Mesenchymal stem cell (in vitro differentiated cells and primary cell): ENCODE measurements at regions not wholly inside any gene's neighbourhood (a gene's known extent, or its start where the extent isn't known, plus 50 kb on each side); places are given as distances from the start of the nearest gene placed in this dataset.

Experiments used
- DNase-seq: peaks from one replicate; pipeline ENCODE4 v3.0.0-alpha.2; 2013
- H2AFZ ChIP-seq: one replicate; pipeline ENCODE4 v1.6.1; 2013; ENCODE audit warnings: low read depth, mild to moderate bottlenecking, control low read depth, inconsistent platforms, low read length, moderate library complexity
- H2AK5ac ChIP-seq: 2 replicates; pipeline ENCODE4 v1.6.1; 2013; ENCODE audit warnings: low read length, moderate library complexity, mild to moderate bottlenecking, inconsistent platforms; ENCODE audit not compliant: severe bottlenecking
- H2BK120ac ChIP-seq: one replicate; pipeline ENCODE4 v1.6.1; 2013; ENCODE audit warnings: low read depth, mild to moderate bottlenecking, inconsistent platforms, low read length, moderate library complexity
- H2BK12ac ChIP-seq, 2 experiments: one replicate each; pipeline ENCODE4 v1.6.1; 2013; ENCODE audit warnings: inconsistent platforms in 2 of 2, low read length in 2 of 2, mild to moderate bottlenecking in 2 of 2, moderate library complexity in 2 of 2, control low read depth in 1 of 2
- H2BK15ac ChIP-seq: one replicate; pipeline ENCODE4 v1.6.1; 2013; ENCODE audit warnings: mild to moderate bottlenecking, low read depth, inconsistent platforms; ENCODE audit not compliant: poor library complexity, severe bottlenecking
- H2BK5ac ChIP-seq: 2 replicates; pipeline ENCODE4 v1.6.1; 2013; ENCODE audit warnings: low read depth, mild to moderate bottlenecking, low read length, control low read depth, inconsistent platforms; ENCODE audit not compliant: poor library complexity, severe bottlenecking
- H3K14ac ChIP-seq, 2 experiments: one replicate each; pipeline ENCODE4 v1.6.1; 2013; ENCODE audit warnings: inconsistent platforms in 2 of 2, low read length in 2 of 2, control low read depth in 1 of 2, mild to moderate bottlenecking in 1 of 2, moderate library complexity in 1 of 2
- H3K18ac ChIP-seq, 2 experiments: one replicate each; pipeline ENCODE4 v1.6.1; 2013; ENCODE audit warnings: inconsistent platforms in 2 of 2, low read length in 2 of 2, control low read depth in 1 of 2, low read depth in 1 of 2, mild to moderate bottlenecking in 1 of 2
- H3K23ac ChIP-seq, 2 experiments: one replicate each; pipeline ENCODE4 v1.6.1; 2013; ENCODE audit warnings: inconsistent platforms in 2 of 2, low read length in 2 of 2, mild to moderate bottlenecking in 2 of 2, moderate library complexity in 2 of 2, control low read depth in 1 of 2
- H3K27ac ChIP-seq: 2 replicates; pipeline ENCODE4 v1.5.1; 2013; ENCODE audit warnings: mild to moderate bottlenecking, moderate library complexity, low read length, control low read depth, inconsistent platforms; ENCODE audit not compliant: poor library complexity, severe bottlenecking
- H3K27me3 ChIP-seq, 2 experiments: 2 replicates each; pipeline versions ENCODE4 v1.6.1 to v1.7.0; 2013; ENCODE audit warnings: low read length in 2 of 2, mild to moderate bottlenecking in 2 of 2, moderate library complexity in 2 of 2, control low read depth in 1 of 2, inconsistent platforms in 1 of 2; ENCODE audit not compliant: control insufficient read depth in 1 of 2, insufficient read depth in 1 of 2
- H3K36me3 ChIP-seq, 2 experiments: 2 replicates each; pipeline versions ENCODE4 v1.6.1 to v1.7.0; 2013; ENCODE audit warnings: low read length in 2 of 2, control low read depth in 1 of 2, inconsistent platforms in 1 of 2, low read depth in 1 of 2, mild to moderate bottlenecking in 1 of 2; ENCODE audit not compliant: insufficient read depth in 2 of 2, control insufficient read depth in 1 of 2
- H3K4ac ChIP-seq, 2 experiments: one replicate each; pipeline ENCODE4 v1.6.1; 2013; ENCODE audit warnings: inconsistent platforms in 2 of 2, low read length in 2 of 2, mild to moderate bottlenecking in 2 of 2, moderate library complexity in 2 of 2, control low read depth in 1 of 2, low read depth in 1 of 2
- H3K4me1 ChIP-seq: 2 replicates; pipeline ENCODE4 v1.6.1; 2013; ENCODE audit warnings: low read depth, low read length, control low read depth; ENCODE audit not compliant: control insufficient read depth, insufficient read depth
- H3K4me2 ChIP-seq: 2 replicates; pipeline ENCODE4 v1.6.1; 2013; ENCODE audit warnings: low read length, mild to moderate bottlenecking, inconsistent platforms; ENCODE audit not compliant: poor library complexity, severe bottlenecking
- H3K4me3 ChIP-seq, 2 experiments: 2 replicates each; pipeline versions ENCODE4 v1.5.1 to v1.7.0; 2013; ENCODE audit warnings: low read length in 2 of 2, mild to moderate bottlenecking in 2 of 2, control low read depth in 1 of 2, low read depth in 1 of 2; ENCODE audit not compliant: insufficient read depth in 1 of 2
- H3K79me1 ChIP-seq: replicated peaks from 2 replicates; pipeline ENCODE4 v1.6.1; 2013; ENCODE audit warnings: mild to moderate bottlenecking, control low read depth, low read length, inconsistent platforms; ENCODE audit not compliant: poor library complexity, severe bottlenecking
- H3K9ac ChIP-seq: 2 replicates; pipeline ENCODE4 v1.7.0; 2013; ENCODE audit warnings: mild to moderate bottlenecking, low read length, moderate library complexity
- H3K9me3 ChIP-seq: 2 replicates; pipeline ENCODE4 v1.7.0; 2013; ENCODE audit warnings: mild to moderate bottlenecking, low read length; ENCODE audit not compliant: control insufficient read depth
- H4K8ac ChIP-seq: one replicate; pipeline ENCODE4 v1.6.1; 2013; ENCODE audit warnings: inconsistent platforms, mild to moderate bottlenecking, low read length, moderate library complexity
- H4K91ac ChIP-seq: one replicate; pipeline ENCODE4 v1.6.1; 2013; ENCODE audit warnings: mild to moderate bottlenecking, low read length, inconsistent platforms
- WGBS: methylation state at CpG from one replicate; pipeline ENCODE4 v1.1.7; 2013; ENCODE audit warnings: mixed read lengths; 5-methylcytosine and 5-hydroxymethylcytosine counted together

- Histone ChIP-seq H3K14ac (no peak overlapping the region), H3K4ac (no peak overlapping the region), H4K8ac (no peak overlapping the region), H3K36me3 (peaks cover 0 to 3% of the 10 kb centered on the region in 2 experiments), H2BK120ac (no peak overlapping the region), H3K23ac (no peak overlapping the region), H2BK12ac (no peak overlapping the region), H4K91ac (no peak overlapping the region), H3K79me1 (no peaks in the 10 kb centered on the region), H3K18ac (no peak overlapping the region), H3K27me3 (no peaks in the 10 kb centered on the region), H2AFZ (no peak overlapping the region), H3K4me1 (no peaks in the 10 kb centered on the region), H2AK5ac (no peak overlapping the region), H2BK15ac (no peak overlapping the region), H3K9ac (no peak overlapping the region), H3K9me3 (no peaks in the 10 kb centered on the region), H2BK5ac (no peak overlapping the region), H3K4me3 (no peak overlapping the region), H3K27ac (no peak overlapping the region), H3K4me2 (no peak overlapping the region)
- DNase-seq: no peak
- WGBS: 88% methylated on average over 13 of the region's 13 CpGs
Observed at GRCh38 chr22:48616656-48617055, 1211.0 kb downstream of the BRD1 start.

- H3K36me3 ChIP-seq: peaks cover 0 to 3% of the 10 kb centered on the region in 2 experiments
- no peaks in the 10 kb centered on the region for H3K79me1 ChIP-seq
- H3K4me2 ChIP-seq: no peak overlapping the region
- no peak overlapping the region for H2BK15ac ChIP-seq
- no peak overlapping the region for H3K14ac ChIP-seq
- no peak for DNase-seq
- no peak overlapping the region for H2BK120ac ChIP-seq
- no peak overlapping the region for H3K18ac ChIP-seq
- no peak overlapping the region for H4K8ac ChIP-seq
- H3K4me1 ChIP-seq: no peaks in the 10 kb centered on the region
- no peak overlapping the region for H4K91ac ChIP-seq
- H3K23ac ChIP-seq: no peak overlapping the region
- H2AFZ ChIP-seq: no peak overlapping the region
- no peak overlapping the region for H2BK5ac ChIP-seq
- H3K27ac ChIP-seq: no peak overlapping the region
- H2BK12ac ChIP-seq: no peak overlapping the region
- no peak overlapping the region for H3K4me3 ChIP-seq
- H3K27me3 ChIP-seq: no peaks in the 10 kb centered on the region
- H3K9ac ChIP-seq: no peak overlapping the region
- H2AK5ac ChIP-seq: no peak overlapping the region
- H3K9me3 ChIP-seq: no peaks in the 10 kb centered on the region
- 81% methylated on average over 22 of the region's 22 CpGs for WGBS
- H3K4ac ChIP-seq: no peak overlapping the region
Observed at GRCh38 chr22:48615171-48616008, 1212.3 kb downstream of the BRD1 start.

GRCh38 chr22:48613566-48614200, 1214.0 kb downstream of the BRD1 start:
- Histone ChIP-seq H3K14ac (no peak overlapping the region), H2BK15ac (no peak overlapping the region), H2BK12ac (no peak overlapping the region), H3K9me3 (no peaks in the 10 kb centered on the region), H3K9ac (no peak overlapping the region), H3K4me1 (no peaks in the 10 kb centered on the region), H3K27me3 (no peaks in the 10 kb centered on the region), H2BK5ac (no peak overlapping the region), H3K18ac (no peak overlapping the region), H4K91ac (no peak overlapping the region), H2BK120ac (no peak overlapping the region), H2AFZ (no peak overlapping the region), H3K36me3 (peaks cover 0 to 3% of the 10 kb centered on the region in 2 experiments), H3K4ac (no peak overlapping the region), H3K23ac (no peak overlapping the region), H2AK5ac (no peak overlapping the region), H3K4me3 (no peak overlapping the region), H3K79me1 (no peaks in the 10 kb centered on the region), H3K4me2 (no peak overlapping the region), H3K27ac (no peak overlapping the region), H4K8ac (no peak overlapping the region)
- WGBS: 93% methylated on average over 32 of the region's 32 CpGs
- no peak for DNase-seq

- H3K9me3 ChIP-seq: no peaks in the 10 kb centered on the region
- no peaks in the 10 kb centered on the region for H3K79me1 ChIP-seq
- no peaks in the 10 kb centered on the region for H3K4me1 ChIP-seq
- H2AK5ac ChIP-seq: no peak overlapping the region
- no peak overlapping the region for H2BK15ac ChIP-seq
- no peak overlapping the region for H2AFZ ChIP-seq
- H3K23ac ChIP-seq: no peak overlapping the region
- whole genome bisulfite sequencing: 83% methylated on average over 33 of the region's 33 CpGs
- no peak overlapping the region for H3K4me3 ChIP-seq
- no peak overlapping the region for H3K4ac ChIP-seq
- H3K18ac ChIP-seq: no peak overlapping the region
- no peak overlapping the region for H3K4me2 ChIP-seq
- H3K36me3 ChIP-seq: no peaks in the 10 kb centered on the region
- no peak overlapping the region for H2BK12ac ChIP-seq
- H2BK120ac ChIP-seq: no peak overlapping the region
- H4K91ac ChIP-seq: no peak overlapping the region
- H2BK5ac ChIP-seq: no peak overlapping the region
- H3K9ac ChIP-seq: no peak overlapping the region
- H3K14ac ChIP-seq: no peak overlapping the region
- H4K8ac ChIP-seq: no peak overlapping the region
- H3K27ac ChIP-seq: no peak overlapping the region
- H3K27me3 ChIP-seq: no peaks in the 10 kb centered on the region
- DNase-seq: no peak
Observed at GRCh38 chr22:48612077-48612995, 1215.3 kb downstream of the BRD1 start.
